ENCODE measurements at regions not wholly inside any gene's neighbourhood (a gene's known extent, or its start where the extent isn't known, plus 50 kb on each side); places are given as distances from the start of the nearest gene placed in this dataset.

DNA sequence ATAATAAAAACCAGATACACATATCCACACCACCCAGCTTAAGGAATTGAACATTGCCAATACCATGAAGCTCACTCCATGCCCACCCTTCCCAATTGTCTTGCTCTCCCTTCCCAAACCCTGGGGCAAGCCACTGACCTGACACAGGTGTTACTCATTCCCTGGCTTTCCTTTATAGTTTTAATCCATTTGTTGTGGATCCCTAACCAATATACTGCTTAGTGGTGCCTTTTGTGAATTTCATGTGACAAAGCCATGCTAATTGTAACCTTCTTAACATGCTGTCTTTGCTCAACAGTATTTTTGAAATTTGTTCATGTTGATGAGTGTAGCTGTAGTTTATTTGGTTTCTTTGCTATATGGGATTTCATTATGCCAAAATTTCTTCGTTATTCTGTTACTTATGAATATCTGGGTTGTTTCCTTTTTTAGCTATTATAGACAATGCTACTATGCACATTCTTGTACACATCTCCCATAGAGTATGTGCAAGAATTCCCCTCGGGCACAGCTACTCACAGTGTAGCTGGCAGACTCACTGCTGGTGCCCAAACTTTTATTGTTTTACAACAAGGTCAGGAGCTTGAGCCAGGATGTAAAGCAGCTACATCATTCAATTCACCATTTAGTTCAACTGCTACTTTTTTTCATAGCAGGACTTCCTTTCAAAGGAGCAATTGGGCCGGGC is 90.8 kb upstream of the ATL2 start:
- TF ChIP-seq CTCF (IDR thresholded peaks at IDR 0.05) (no peak), RNF2 (IDR thresholded peaks at IDR 0.05; ENCODE audit: borderline replicate concordance, low read depth) (no peak), SREBF2 (IDR thresholded peaks at IDR 0.05) (no peak), POLR2AphosphoS2 (conservative IDR thresholded peaks at IDR 0.05; ENCODE audit: low read length) (no peak), RAD21 (conservative IDR thresholded peaks at IDR 0.05 in 1 of 2, IDR thresholded peaks at IDR 0.05 in 1 of 2) (no peak), CHD2 (IDR thresholded peaks at IDR 0.05; ENCODE audit: low read length, partially characterized antibody) (no peak), RFX5 (IDR thresholded peaks at IDR 0.05) (no peak), POLR2A (IDR thresholded peaks at IDR 0.05; ENCODE audit: low read length) (no peak), JUNB (IDR thresholded peaks at IDR 0.05) (no peak), NFE2L2 (conservative IDR thresholded peaks at IDR 0.05; ENCODE audit: low read length) (no peak), GATA3 (IDR thresholded peaks at IDR 0.05; ENCODE audit: borderline replicate concordance) (no peak)
- TF ChIP-seq, protein P1, sequence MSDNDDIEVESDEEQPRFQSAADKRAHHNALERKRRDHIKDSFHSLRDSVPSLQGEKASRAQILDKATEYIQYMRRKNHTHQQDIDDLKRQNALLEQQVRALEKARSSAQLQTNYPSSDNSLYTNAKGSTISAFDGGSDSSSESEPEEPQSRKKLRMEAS (IDR thresholded peaks at IDR 0.05): no peak

Data from A549 (cell line).